ENCODE measurements at regions not wholly inside any gene's neighbourhood (a gene's known extent, or its start where the extent isn't known, plus 50 kb on each side); places are given as distances from the start of the nearest gene placed in this dataset.

DNA sequence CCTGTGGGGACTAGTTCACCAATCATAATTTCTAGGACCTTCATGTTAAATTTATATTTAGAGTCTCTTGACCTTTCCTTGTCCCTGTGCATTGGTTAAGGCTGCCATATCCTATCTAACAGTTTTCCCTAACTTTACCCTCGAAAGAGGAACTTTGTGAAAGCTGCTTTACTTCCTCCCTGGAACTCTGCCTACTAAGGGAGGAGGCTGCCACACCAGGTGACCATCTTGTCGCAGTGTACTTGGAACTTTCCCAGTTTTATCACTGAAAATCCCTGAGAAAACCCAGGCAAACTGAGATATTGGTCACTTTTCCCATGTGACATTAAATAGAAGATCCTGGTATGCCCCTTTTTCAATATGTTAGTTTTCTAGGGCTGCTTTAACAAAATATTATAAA lies 317.6 kb upstream of the TSHZ2 start:
- Mint-ChIP-seq H3K9me3 (ENCODE audit: low read depth) (no peaks in the 10 kb centered on the region), H3K27ac (no peak overlapping the region)

GRCh38 chr20:52652271-52652670 lies 319.9 kb upstream of the TSHZ2 start:
- Mint-ChIP-seq H3K4me3 (no peak overlapping the region), H3K36me3 (no peaks in the 10 kb centered on the region), H3K27me3 (no peaks in the 10 kb centered on the region), H3K4me1 (ENCODE audit: low read depth) (peaks cover 2% of the 10 kb centered on the region), H3K9me3 (ENCODE audit: low read depth) (no peaks in the 10 kb centered on the region), H3K27ac (no peak overlapping the region)

More for the DNA sequence above, 317.6 kb upstream of the TSHZ2 start:
- Mint-ChIP-seq H3K27me3 (peaks cover 2% of the 10 kb centered on the region), H3K4me1 (ENCODE audit: low read depth) (peaks cover 2% of the 10 kb centered on the region), H3K4me3 (no peak overlapping the region), H3K36me3 (no peaks in the 10 kb centered on the region)

DNA sequence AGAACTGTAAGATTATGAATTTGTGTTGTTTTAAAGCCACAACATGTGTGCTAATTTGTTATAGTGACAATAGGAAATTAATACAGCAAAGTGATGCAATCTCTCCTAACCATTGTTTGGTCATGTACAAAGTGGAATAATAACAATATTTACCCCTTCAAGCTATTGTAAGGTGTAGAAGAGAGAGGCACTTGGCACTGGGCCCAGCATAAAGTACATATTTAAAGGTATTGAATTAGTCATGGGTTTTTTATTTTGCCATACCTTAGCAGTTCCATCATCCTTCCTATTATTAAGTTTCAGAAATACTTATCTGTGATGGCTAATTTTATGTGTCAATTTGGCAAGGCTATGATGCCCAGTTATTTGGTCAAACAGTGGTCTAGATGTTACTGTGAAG lies 322.4 kb upstream of the TSHZ2 start:
- H3K27me3 Mint-ChIP-seq, result peaks cover 1% of the 10 kb centered on the region
- H3K9me3 Mint-ChIP-seq (ENCODE audit: low read depth), result no peaks in the 10 kb centered on the region
- H3K36me3 Mint-ChIP-seq, result no peaks in the 10 kb centered on the region
- no peak overlapping the region for H3K27ac Mint-ChIP-seq
- H3K4me3 Mint-ChIP-seq, result no peak overlapping the region
- H3K4me1 Mint-ChIP-seq (ENCODE audit: low read depth), result peaks cover 2% of the 10 kb centered on the region

DNA sequence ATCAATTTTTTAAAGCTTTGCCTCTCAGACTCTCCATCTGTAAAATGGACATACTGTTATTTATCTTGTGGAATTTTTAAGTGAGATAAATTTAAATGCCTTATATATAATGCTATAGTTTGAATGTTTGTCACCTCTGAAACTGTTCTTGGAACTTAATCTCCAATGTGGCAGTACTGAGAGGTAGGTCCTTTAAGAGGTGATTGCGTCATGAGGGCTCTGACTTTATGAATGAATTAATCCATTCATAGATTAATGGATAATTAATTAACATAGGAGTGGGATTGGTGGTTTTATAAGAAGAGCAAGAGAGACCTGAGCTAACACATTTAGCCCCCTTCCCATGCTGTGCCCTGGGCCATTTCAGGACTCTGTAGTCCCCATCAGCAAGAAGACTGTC lies 326.3 kb upstream of the TSHZ2 start:
- Mint-ChIP-seq H3K4me1 (ENCODE audit: low read depth) (no peaks in the 10 kb centered on the region), H3K27ac (no peak overlapping the region), H3K9me3 (ENCODE audit: low read depth) (peaks cover 4% of the 10 kb centered on the region), H3K4me3 (no peak overlapping the region), H3K27me3 (peaks cover 1% of the 10 kb centered on the region), H3K36me3 (no peaks in the 10 kb centered on the region)

GRCh38 chr20:52643034-52643433 lies 329.1 kb upstream of the TSHZ2 start:
- peaks cover 1% of the 10 kb centered on the region for H3K27me3 Mint-ChIP-seq
- no peak overlapping the region for H3K27ac Mint-ChIP-seq
- peaks cover 4% of the 10 kb centered on the region for H3K9me3 Mint-ChIP-seq (ENCODE audit: low read depth)
- H3K4me3 Mint-ChIP-seq, result no peak overlapping the region
- H3K36me3 Mint-ChIP-seq, result no peaks in the 10 kb centered on the region
- H3K4me1 Mint-ChIP-seq (ENCODE audit: low read depth), result no peaks in the 10 kb centered on the region

GRCh38 chr20:52637201-52637600 lies 335.0 kb upstream of the TSHZ2 start:
- H3K27me3 Mint-ChIP-seq, result no peaks in the 10 kb centered on the region
- peaks cover 3% of the 10 kb centered on the region for H3K9me3 Mint-ChIP-seq (ENCODE audit: low read depth)
- no peak overlapping the region for H3K4me3 Mint-ChIP-seq
- H3K4me1 Mint-ChIP-seq (ENCODE audit: low read depth), result no peaks in the 10 kb centered on the region
- H3K36me3 Mint-ChIP-seq, result no peaks in the 10 kb centered on the region
- H3K27ac Mint-ChIP-seq, result no peak overlapping the region

GRCh38 chr20:52631469-52631868 lies 340.7 kb upstream of the TSHZ2 start:
- no peak overlapping the region for H3K27ac Mint-ChIP-seq
- H3K4me1 Mint-ChIP-seq (ENCODE audit: low read depth), result no peaks in the 10 kb centered on the region
- no peak overlapping the region for H3K4me3 Mint-ChIP-seq

DNA sequence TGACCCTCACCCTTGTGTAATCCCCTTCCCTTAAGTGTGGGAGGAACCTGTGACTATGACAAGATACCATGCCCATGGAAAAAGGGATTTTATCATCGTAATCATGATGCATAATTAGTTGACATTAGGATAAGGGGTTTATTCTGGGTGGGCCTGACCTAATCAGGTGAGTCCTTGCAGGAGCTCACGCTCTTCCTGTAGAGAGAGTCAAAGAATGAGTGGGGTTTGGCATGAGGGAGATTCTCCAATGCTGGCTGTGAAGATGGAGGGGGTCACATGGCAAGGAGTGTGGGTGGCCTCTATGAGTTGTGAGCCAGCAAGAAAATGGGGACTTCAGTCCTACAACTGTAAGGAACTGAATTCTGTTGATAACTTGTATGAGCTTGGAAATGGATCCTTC lies 342.0 kb upstream of the TSHZ2 start:
- no peaks in the 10 kb centered on the region for H3K27me3 Mint-ChIP-seq
- no peaks in the 10 kb centered on the region for H3K9me3 Mint-ChIP-seq (ENCODE audit: low read depth)
- H3K27ac Mint-ChIP-seq, result no peak overlapping the region
- H3K4me1 Mint-ChIP-seq (ENCODE audit: low read depth), result no peaks in the 10 kb centered on the region
- no peak overlapping the region for H3K4me3 Mint-ChIP-seq
- no peaks in the 10 kb centered on the region for H3K36me3 Mint-ChIP-seq

More at GRCh38 chr20:52631469-52631868, 340.7 kb upstream of the TSHZ2 start:
- Mint-ChIP-seq H3K9me3 (ENCODE audit: low read depth) (no peaks in the 10 kb centered on the region), H3K36me3 (no peaks in the 10 kb centered on the region), H3K27me3 (no peaks in the 10 kb centered on the region)

DNA sequence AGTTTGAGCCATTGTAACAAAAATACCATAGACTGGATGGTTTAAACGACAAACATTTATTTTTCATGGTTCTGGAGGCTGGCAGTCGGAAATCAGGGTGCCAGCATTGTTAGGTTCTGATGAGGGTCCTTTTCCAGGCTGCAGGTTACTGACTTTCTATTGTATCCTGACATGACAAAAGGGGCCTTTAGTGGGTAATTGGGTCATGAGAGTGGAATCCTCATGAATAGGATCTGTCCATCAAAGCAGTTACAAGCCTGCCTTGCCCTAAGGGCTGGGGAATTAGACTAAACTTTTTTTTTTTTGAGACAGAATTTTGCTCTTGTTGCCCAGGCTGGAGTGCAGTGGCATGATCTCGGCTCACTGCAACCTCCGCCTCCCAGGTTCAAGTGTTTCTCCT lies 347.9 kb upstream of the TSHZ2 start:
- Mint-ChIP-seq H3K4me3 (no peak overlapping the region), H3K27ac (no peak overlapping the region), H3K4me1 (ENCODE audit: low read depth) (peaks cover 3% of the 10 kb centered on the region), H3K27me3 (no peaks in the 10 kb centered on the region), H3K9me3 (ENCODE audit: low read depth) (no peaks in the 10 kb centered on the region), H3K36me3 (no peaks in the 10 kb centered on the region)

DNA sequence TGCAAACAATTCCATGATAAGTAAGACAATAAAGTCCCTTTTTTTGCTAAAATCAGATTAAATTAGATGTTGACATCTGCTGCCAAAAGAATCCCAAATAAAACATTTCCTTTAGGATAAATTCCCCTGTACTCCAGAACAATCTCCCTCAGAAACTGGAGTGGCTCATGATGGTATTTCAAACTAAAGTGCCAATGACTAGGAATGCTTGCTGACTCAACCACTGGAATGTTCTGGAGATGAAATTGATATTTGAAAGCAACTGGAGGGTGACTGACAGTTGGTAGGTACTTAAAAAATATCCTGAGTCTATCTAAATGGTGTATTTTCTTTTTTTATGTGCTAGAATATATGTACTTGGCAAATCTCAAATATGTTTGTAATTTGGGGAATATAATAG lies 350.1 kb upstream of the TSHZ2 start:
- H3K4me3 Mint-ChIP-seq, result no peak overlapping the region
- no peaks in the 10 kb centered on the region for H3K9me3 Mint-ChIP-seq (ENCODE audit: low read depth)

GRCh38 chr20:52621401-52621800 lies 350.8 kb upstream of the TSHZ2 start:
- H3K9me3 Mint-ChIP-seq (ENCODE audit: low read depth), result no peaks in the 10 kb centered on the region
- no peak overlapping the region for H3K27ac Mint-ChIP-seq
- peaks cover 3% of the 10 kb centered on the region for H3K4me1 Mint-ChIP-seq (ENCODE audit: low read depth)
- no peaks in the 10 kb centered on the region for H3K36me3 Mint-ChIP-seq
- no peak overlapping the region for H3K4me3 Mint-ChIP-seq
- no peaks in the 10 kb centered on the region for H3K27me3 Mint-ChIP-seq

More for the DNA sequence above, 350.1 kb upstream of the TSHZ2 start:
- Mint-ChIP-seq H3K36me3 (no peaks in the 10 kb centered on the region), H3K27me3 (no peaks in the 10 kb centered on the region), H3K4me1 (ENCODE audit: low read depth) (peaks cover 3% of the 10 kb centered on the region), H3K27ac (no peak overlapping the region)

GRCh38 chr20:52619671-52620070 lies 352.5 kb upstream of the TSHZ2 start:
- Mint-ChIP-seq H3K36me3 (no peaks in the 10 kb centered on the region), H3K4me3 (no peak overlapping the region), H3K27ac (no peak overlapping the region), H3K27me3 (no peaks in the 10 kb centered on the region), H3K4me1 (ENCODE audit: low read depth) (peaks cover 3% of the 10 kb centered on the region), H3K9me3 (ENCODE audit: low read depth) (no peaks in the 10 kb centered on the region)

GRCh38 chr20:52619101-52619500 lies 353.1 kb upstream of the TSHZ2 start:
- H3K27ac Mint-ChIP-seq, result no peak overlapping the region
- no peaks in the 10 kb centered on the region for H3K9me3 Mint-ChIP-seq (ENCODE audit: low read depth)
- no peak overlapping the region for H3K4me3 Mint-ChIP-seq

DNA sequence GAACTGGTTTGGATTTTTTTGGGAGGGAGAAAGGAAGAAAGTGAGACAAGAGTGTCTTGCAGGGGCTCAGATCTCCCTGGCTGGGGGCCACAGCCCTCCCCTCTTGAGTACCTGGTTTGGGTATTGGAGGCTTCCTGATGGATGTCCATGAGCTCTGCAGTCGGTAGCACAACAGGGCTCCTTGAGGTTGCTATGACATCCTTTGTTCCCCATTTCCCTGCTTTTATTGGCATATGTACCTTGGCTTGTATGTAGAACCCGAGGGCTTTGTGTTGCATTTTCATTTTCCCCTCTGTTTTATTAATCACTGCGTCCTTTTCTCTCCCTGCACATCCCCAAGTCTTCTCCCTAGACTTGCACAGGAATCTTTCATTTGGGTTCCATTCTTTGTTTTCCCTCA lies 355.5 kb upstream of the TSHZ2 start:
- Mint-ChIP-seq H3K36me3 (no peaks in the 10 kb centered on the region), H3K27ac (no peak overlapping the region), H3K27me3 (peaks cover 8% of the 10 kb centered on the region), H3K9me3 (ENCODE audit: low read depth) (no peaks in the 10 kb centered on the region), H3K4me1 (ENCODE audit: low read depth) (peaks cover 3% of the 10 kb centered on the region), H3K4me3 (no peak overlapping the region)

More at GRCh38 chr20:52619101-52619500, 353.1 kb upstream of the TSHZ2 start:
- H3K27me3 Mint-ChIP-seq, result no peaks in the 10 kb centered on the region
- peaks cover 3% of the 10 kb centered on the region for H3K4me1 Mint-ChIP-seq (ENCODE audit: low read depth)
- no peaks in the 10 kb centered on the region for H3K36me3 Mint-ChIP-seq

- peaks cover 8% of the 10 kb centered on the region for H3K27me3 Mint-ChIP-seq
- H3K27ac Mint-ChIP-seq, result no peak overlapping the region
- H3K4me3 Mint-ChIP-seq, result no peak overlapping the region
- no peaks in the 10 kb centered on the region for H3K9me3 Mint-ChIP-seq (ENCODE audit: low read depth)
- no peaks in the 10 kb centered on the region for H3K4me1 Mint-ChIP-seq (ENCODE audit: low read depth)
- no peaks in the 10 kb centered on the region for H3K36me3 Mint-ChIP-seq
Measured at GRCh38 chr20:52614051-52614863, 357.9 kb upstream of the TSHZ2 start.

DNA sequence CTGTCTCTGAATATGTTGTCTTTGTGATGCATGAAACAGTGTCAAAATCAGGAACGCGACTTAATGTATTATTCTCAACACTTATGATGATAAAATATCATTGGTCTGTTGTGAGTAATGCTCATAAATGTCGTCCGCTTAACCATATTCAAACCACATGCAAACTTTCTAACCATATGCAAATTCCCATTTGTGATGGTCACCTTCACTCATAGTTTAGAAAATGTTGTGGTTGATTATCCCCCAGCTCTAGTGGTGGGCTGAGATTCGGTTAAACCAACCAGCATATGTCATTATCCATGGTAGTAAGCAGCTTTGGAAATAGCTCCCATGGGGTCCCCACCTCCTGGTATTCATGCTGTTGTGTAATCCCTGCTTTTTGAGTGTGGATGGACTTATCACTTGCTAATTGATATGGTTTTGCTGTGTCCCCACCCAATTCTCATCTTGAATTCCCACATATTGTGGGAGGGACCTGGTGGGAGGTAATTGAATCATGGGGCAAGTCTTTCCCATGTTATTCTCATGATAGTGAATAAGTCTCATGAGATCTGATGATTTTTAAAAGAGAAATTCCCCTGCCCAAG lies 360.0 kb upstream of the TSHZ2 start:
- Mint-ChIP-seq H3K4me3 (no peak overlapping the region), H3K9me3 (ENCODE audit: low read depth) (no peaks in the 10 kb centered on the region), H3K4me1 (ENCODE audit: low read depth) (no peaks in the 10 kb centered on the region), H3K27me3 (peaks cover 8% of the 10 kb centered on the region), H3K36me3 (no peaks in the 10 kb centered on the region), H3K27ac (no peak overlapping the region)
